ENCODE measurements at regions not wholly inside any gene's neighbourhood (a gene's known extent, or its start where the extent isn't known, plus 50 kb on each side); places are given as distances from the start of the nearest gene placed in this dataset.

GRCh38 chr2:180555391-180555965 lies 424.9 kb upstream of the UBE2E3 start:
- no peak overlapping the region for H3K9ac ChIP-seq (ENCODE audit: low read length)
- no peaks in the 10 kb centered on the region for H3K36me3 ChIP-seq (ENCODE audit: insufficient read depth, low read length)
- H3K4me1 ChIP-seq (ENCODE audit: insufficient read depth, low read length) = no peaks in the 10 kb centered on the region
- H3K9me3 ChIP-seq (ENCODE audit: insufficient read depth, low read depth, low read length) = no peaks in the 10 kb centered on the region
- H4K20me1 ChIP-seq (ENCODE audit: insufficient read depth, low read length) = no peaks in the 10 kb centered on the region
- no peak for FAIRE-seq
- Mint-ChIP-seq H3K4me1 (ENCODE audit: low read depth, unreplicated experiment) (no peaks in the 10 kb centered on the region), H3K9me3 (ENCODE audit: unreplicated experiment) (peaks cover 12% of the 10 kb centered on the region), H3K4me3 (ENCODE audit: unreplicated experiment) (no peak overlapping the region), H3K27me3 (ENCODE audit: low read depth, unreplicated experiment) (no peaks in the 10 kb centered on the region), H3K27ac (ENCODE audit: unreplicated experiment) (no peak overlapping the region), H3K36me3 (ENCODE audit: low read depth, unreplicated experiment) (no peaks in the 10 kb centered on the region)
- H3K4me3 ChIP-seq (ENCODE audit: insufficient read depth, low read depth, low read length) = no peak overlapping the region
- TF ChIP-seq EZH2 (IDR thresholded peaks at IDR 0.05; ENCODE audit: insufficient read depth, low read length) = no peak
- TF ChIP-seq CTCF (IDR thresholded peaks at IDR 0.05; ENCODE audit: insufficient read depth, low read depth, low read length) = no peak
- H3K27me3 ChIP-seq (ENCODE audit: insufficient read depth, low read length) = no peaks in the 10 kb centered on the region
- no peaks in the 10 kb centered on the region for H3K79me2 ChIP-seq (ENCODE audit: insufficient read depth, low read length)
- no peak overlapping the region for H3K4me2 ChIP-seq (ENCODE audit: low read length)
- no peak for DNase-seq (ENCODE audit: low read depth)
- no peak overlapping the region for H2AFZ ChIP-seq (ENCODE audit: low read depth, low read length)
- H3K27ac ChIP-seq (ENCODE audit: low read depth, low read length) = no peak overlapping the region

- Mint-ChIP-seq H3K27me3 (ENCODE audit: low read depth, unreplicated experiment) (no peaks in the 10 kb centered on the region), H3K27ac (ENCODE audit: unreplicated experiment) (no peak overlapping the region), H3K4me3 (ENCODE audit: unreplicated experiment) (no peak overlapping the region), H3K36me3 (ENCODE audit: low read depth, unreplicated experiment) (no peaks in the 10 kb centered on the region), H3K9me3 (ENCODE audit: unreplicated experiment) (peaks cover 12% of the 10 kb centered on the region), H3K4me1 (ENCODE audit: low read depth, unreplicated experiment) (no peaks in the 10 kb centered on the region)
- no peaks in the 10 kb centered on the region for H3K9me3 ChIP-seq (ENCODE audit: insufficient read depth, low read depth, low read length)
- H3K27ac ChIP-seq (ENCODE audit: low read depth, low read length) = no peak overlapping the region
- no peaks in the 10 kb centered on the region for H3K27me3 ChIP-seq (ENCODE audit: insufficient read depth, low read length)
- H4K20me1 ChIP-seq (ENCODE audit: insufficient read depth, low read length) = no peaks in the 10 kb centered on the region
- no peak for DNase-seq (ENCODE audit: low read depth)
- no peaks in the 10 kb centered on the region for H3K79me2 ChIP-seq (ENCODE audit: insufficient read depth, low read length)
- H3K4me1 ChIP-seq (ENCODE audit: insufficient read depth, low read length) = no peaks in the 10 kb centered on the region
- H3K9ac ChIP-seq (ENCODE audit: low read length) = no peak overlapping the region
- no peaks in the 10 kb centered on the region for H3K36me3 ChIP-seq (ENCODE audit: insufficient read depth, low read length)
- no peak overlapping the region for H2AFZ ChIP-seq (ENCODE audit: low read depth, low read length)
- no peak overlapping the region for H3K4me2 ChIP-seq (ENCODE audit: low read length)
- TF ChIP-seq CTCF (IDR thresholded peaks at IDR 0.05; ENCODE audit: insufficient read depth, low read depth, low read length) = no peak
- TF ChIP-seq EZH2 (IDR thresholded peaks at IDR 0.05; ENCODE audit: insufficient read depth, low read length) = no peak
- FAIRE-seq = no peak
- H3K4me3 ChIP-seq (ENCODE audit: insufficient read depth, low read depth, low read length) = no peak overlapping the region
Measured at GRCh38 chr2:180554330-180554729, 426.1 kb upstream of the UBE2E3 start.

- Histone ChIP-seq H3K4me2 (ENCODE audit: low read length) (no peak overlapping the region), H3K4me1 (ENCODE audit: insufficient read depth, low read length) (no peaks in the 10 kb centered on the region), H3K36me3 (ENCODE audit: insufficient read depth, low read length) (no peaks in the 10 kb centered on the region), H3K9me3 (ENCODE audit: insufficient read depth, low read depth, low read length) (no peaks in the 10 kb centered on the region), H3K27me3 (ENCODE audit: insufficient read depth, low read length) (no peaks in the 10 kb centered on the region), H3K4me3 (ENCODE audit: insufficient read depth, low read depth, low read length) (no peak overlapping the region), H3K9ac (ENCODE audit: low read length) (no peak overlapping the region), H2AFZ (ENCODE audit: low read depth, low read length) (no peak overlapping the region), H3K27ac (ENCODE audit: low read depth, low read length) (no peak overlapping the region), H3K79me2 (ENCODE audit: insufficient read depth, low read length) (no peaks in the 10 kb centered on the region), H4K20me1 (ENCODE audit: insufficient read depth, low read length) (no peaks in the 10 kb centered on the region)
- no peak for DNase-seq (ENCODE audit: low read depth)
- no peak overlapping the region for H3K27ac Mint-ChIP-seq (ENCODE audit: unreplicated experiment)
- no peak for TF ChIP-seq EZH2 (IDR thresholded peaks at IDR 0.05; ENCODE audit: insufficient read depth, low read length)
- TF ChIP-seq CTCF (IDR thresholded peaks at IDR 0.05; ENCODE audit: insufficient read depth, low read depth, low read length) = no peak
- no peaks in the 10 kb centered on the region for H3K27me3 Mint-ChIP-seq (ENCODE audit: low read depth, unreplicated experiment)
- H3K4me1 Mint-ChIP-seq (ENCODE audit: low read depth, unreplicated experiment) = no peaks in the 10 kb centered on the region
- H3K4me3 Mint-ChIP-seq (ENCODE audit: unreplicated experiment) = no peak overlapping the region
- peaks cover 12% of the 10 kb centered on the region for H3K9me3 Mint-ChIP-seq (ENCODE audit: unreplicated experiment)
- no peaks in the 10 kb centered on the region for H3K36me3 Mint-ChIP-seq (ENCODE audit: low read depth, unreplicated experiment)
- FAIRE-seq = no peak
Measured at GRCh38 chr2:180553094-180553715, 427.2 kb upstream of the UBE2E3 start.

Measured in astrocyte (in vitro differentiated cells and primary cell).